SJSA1 (cell line): ENCODE measurements at regions not wholly inside any gene's neighbourhood (a gene's known extent, or its start where the extent isn't known, plus 50 kb on each side); places are given as distances from the start of the nearest gene placed in this dataset.

Source experiments
- DNase-seq, 2 experiments: peaks; one replicate each; pipeline ENCODE4 v3.0.0-alpha.2; 2015 to 2020; ENCODE audit warnings: low spot score in 2 of 2, low read depth in 1 of 2
- H3K27ac ChIP-seq: fragments of 250-450 bp; sonication (Bioruptor Pico); 2 replicates; pipeline ENCODE4 v1.5.1; 2020; ENCODE audit warnings: mild to moderate bottlenecking, moderate library complexity
- H3K27me3 ChIP-seq: fragments of 250-450 bp; sonication (Bioruptor Pico); replicated peaks from 2 replicates; pipeline ENCODE4 v1.5.1; 2020; ENCODE audit warnings: mild to moderate bottlenecking, moderate library complexity
- H3K36me3 ChIP-seq: fragments of 250-450 bp; sonication (Bioruptor Pico); 2 replicates; pipeline ENCODE4 v1.5.1; 2020; ENCODE audit warnings: mild to moderate bottlenecking
- H3K4me1 ChIP-seq: fragments of 250-450 bp; sonication (Bioruptor Pico); replicated peaks from 2 replicates; pipeline ENCODE4 v1.6.1; 2021; ENCODE audit warnings: mild to moderate bottlenecking
- H3K4me3 ChIP-seq: fragments of 250-450 bp; sonication (Bioruptor Pico); 2 replicates; pipeline ENCODE4 v1.5.1; 2020; ENCODE audit warnings: mild to moderate bottlenecking
- H3K9me3 ChIP-seq: fragments of 250-450 bp; sonication (Bioruptor Pico); replicated peaks from 2 replicates; pipeline ENCODE4 v1.5.1; 2020; ENCODE audit warnings: mild to moderate bottlenecking

- Histone ChIP-seq H3K4me1 (no peaks in the 10 kb centered on the region), H3K4me3 (no peak overlapping the region), H3K27me3 (no peaks in the 10 kb centered on the region), H3K36me3 (no peaks in the 10 kb centered on the region), H3K9me3 (no peaks in the 10 kb centered on the region), H3K27ac (no peak overlapping the region)
- DNase-seq: no peak
Observed at GRCh38 chr1:164971921-164972415, 384.5 kb downstream of the LMX1A start.

GRCh38 chr1:164971391-164971790, 385.1 kb downstream of the LMX1A start:
- Histone ChIP-seq H3K4me1 (no peaks in the 10 kb centered on the region), H3K27me3 (no peaks in the 10 kb centered on the region), H3K4me3 (no peak overlapping the region), H3K27ac (no peak overlapping the region), H3K36me3 (no peaks in the 10 kb centered on the region), H3K9me3 (no peaks in the 10 kb centered on the region)
- no peak for DNase-seq

GRCh38 chr1:164969253-164969652, 387.3 kb downstream of the LMX1A start:
- Histone ChIP-seq H3K4me3 (no peak overlapping the region), H3K27ac (no peak overlapping the region), H3K9me3 (no peaks in the 10 kb centered on the region), H3K36me3 (no peaks in the 10 kb centered on the region), H3K27me3 (no peaks in the 10 kb centered on the region), H3K4me1 (no peaks in the 10 kb centered on the region)
- no peak for DNase-seq

GRCh38 chr1:164967300-164967699, 389.2 kb downstream of the LMX1A start:
- H3K4me3 ChIP-seq: no peak overlapping the region
- H3K4me1 ChIP-seq: no peaks in the 10 kb centered on the region
- H3K36me3 ChIP-seq: no peaks in the 10 kb centered on the region
- no peaks in the 10 kb centered on the region for H3K27me3 ChIP-seq
- H3K9me3 ChIP-seq: no peaks in the 10 kb centered on the region
- no peak overlapping the region for H3K27ac ChIP-seq
- no peak for DNase-seq

GRCh38 chr1:164961715-164962114, 394.8 kb downstream of the LMX1A start:
- Histone ChIP-seq H3K9me3 (no peaks in the 10 kb centered on the region), H3K27me3 (0 out of 2 replicates have a peak, but pooled peaks cover 3% of the 10 kb centered on the region), H3K27ac (no peak overlapping the region), H3K4me3 (no peak overlapping the region), H3K4me1 (no peaks in the 10 kb centered on the region), H3K36me3 (no peaks in the 10 kb centered on the region)
- no peak for DNase-seq

GRCh38 chr1:164958982-164959768, 397.3 kb downstream of the LMX1A start:
- Histone ChIP-seq H3K36me3 (no peaks in the 10 kb centered on the region), H3K27ac (no peak overlapping the region), H3K4me1 (no peaks in the 10 kb centered on the region), H3K4me3 (no peak overlapping the region), H3K27me3 (0 out of 2 replicates have a peak, but pooled peaks cover 3% of the 10 kb centered on the region), H3K9me3 (no peaks in the 10 kb centered on the region)
- no peak for DNase-seq

GRCh38 chr1:164953815-164954214, 394.8 kb downstream of the PBX1 start:
- Histone ChIP-seq H3K9me3 (no peaks in the 10 kb centered on the region), H3K36me3 (no peaks in the 10 kb centered on the region), H3K4me3 (no peak overlapping the region), H3K27me3 (no peaks in the 10 kb centered on the region), H3K4me1 (no peaks in the 10 kb centered on the region), H3K27ac (no peak overlapping the region)
- no peak for DNase-seq

- DNase-seq: no peak
- Histone ChIP-seq H3K27ac (no peak overlapping the region), H3K27me3 (no peaks in the 10 kb centered on the region), H3K36me3 (no peaks in the 10 kb centered on the region), H3K9me3 (no peaks in the 10 kb centered on the region), H3K4me3 (no peak overlapping the region), H3K4me1 (no peaks in the 10 kb centered on the region)
Observed at GRCh38 chr1:164953098-164953497, 394.1 kb downstream of the PBX1 start.

GRCh38 chr1:164951508-164951907, 392.5 kb downstream of the PBX1 start:
- H3K9me3 ChIP-seq: no peaks in the 10 kb centered on the region
- no peak overlapping the region for H3K4me3 ChIP-seq
- H3K36me3 ChIP-seq: no peaks in the 10 kb centered on the region
- H3K4me1 ChIP-seq: no peaks in the 10 kb centered on the region
- no peak for DNase-seq
- no peak overlapping the region for H3K27ac ChIP-seq
- H3K27me3 ChIP-seq: no peaks in the 10 kb centered on the region

- no peaks in the 10 kb centered on the region for H3K27me3 ChIP-seq
- no peaks in the 10 kb centered on the region for H3K36me3 ChIP-seq
- H3K27ac ChIP-seq: no peak overlapping the region
- no peaks in the 10 kb centered on the region for H3K9me3 ChIP-seq
- no peak for DNase-seq
- no peaks in the 10 kb centered on the region for H3K4me1 ChIP-seq
- H3K4me3 ChIP-seq: no peak overlapping the region
Observed at GRCh38 chr1:164950541-164950986, 391.6 kb downstream of the PBX1 start.

- no peaks in the 10 kb centered on the region for H3K4me1 ChIP-seq
- no peaks in the 10 kb centered on the region for H3K9me3 ChIP-seq
- no peaks in the 10 kb centered on the region for H3K36me3 ChIP-seq
Observed at GRCh38 chr1:164949771-164950471, 390.9 kb downstream of the PBX1 start.

GRCh38 chr1:164948101-164948500, 389.1 kb downstream of the PBX1 start:
- no peak overlapping the region for H3K4me3 ChIP-seq
- DNase-seq: no peak
- H3K27me3 ChIP-seq: no peaks in the 10 kb centered on the region; the same call in 1 of the 2 replicates
- H3K4me1 ChIP-seq: no peaks in the 10 kb centered on the region
- no peak overlapping the region for H3K27ac ChIP-seq
- H3K36me3 ChIP-seq: no peaks in the 10 kb centered on the region
- no peaks in the 10 kb centered on the region for H3K9me3 ChIP-seq

More at GRCh38 chr1:164949771-164950471, 390.9 kb downstream of the PBX1 start:
- Histone ChIP-seq H3K4me3 (no peak overlapping the region), H3K27me3 (no peaks in the 10 kb centered on the region), H3K27ac (no peak overlapping the region)
- no peak for DNase-seq

- H3K36me3 ChIP-seq: no peaks in the 10 kb centered on the region
- no peaks in the 10 kb centered on the region for H3K27me3 ChIP-seq
- H3K4me1 ChIP-seq: no peaks in the 10 kb centered on the region
- H3K9me3 ChIP-seq: no peaks in the 10 kb centered on the region
- no peak overlapping the region for H3K27ac ChIP-seq
- no peak overlapping the region for H3K4me3 ChIP-seq
- no peak for DNase-seq
Observed at GRCh38 chr1:164937291-164937690, 378.3 kb downstream of the PBX1 start.

- DNase-seq: no peak
- no peaks in the 10 kb centered on the region for H3K27me3 ChIP-seq
- no peaks in the 10 kb centered on the region for H3K4me1 ChIP-seq
- H3K4me3 ChIP-seq: no peak overlapping the region
- no peak overlapping the region for H3K27ac ChIP-seq
- no peaks in the 10 kb centered on the region for H3K36me3 ChIP-seq
- no peaks in the 10 kb centered on the region for H3K9me3 ChIP-seq
Observed at GRCh38 chr1:164932580-164932979, 373.6 kb downstream of the PBX1 start.
